Stimulated activated effector memory CD8-positive, alpha-beta T cell treated with anti-CD3 and anti-CD28 coated beads, Interleukin-12 subunit alpha, Interleukin-12 subunit beta, amount 100 ng/mL, for 72 hours (primary cell): ENCODE measurements at regions not wholly inside any gene's neighbourhood (a gene's known extent, or its start where the extent isn't known, plus 50 kb on each side); places are given as distances from the start of the nearest gene placed in this dataset.
"Not testable (repeated sequence)": the region's sequence is repeated elsewhere in the genome, so short reads cannot be mapped to it uniquely, and the experiment has no call there.

Source experiments
- ATAC-seq: fragments of 150-1000 bp; cut with Tn5 transposase; 2 replicates; pipeline ENCODE4 v1.10.0; 2021
- DNase-seq, 2 donors: peaks; one replicate each; pipeline ENCODE4 v3.0.0; 2021 to 2022; ENCODE audit warnings: low spot score in 2 of 2
- H3K27ac Mint-ChIP-seq: one replicate; pipeline ENCODE4 v1.8.0; 2022; ENCODE audit warnings: mild to moderate bottlenecking, mixed read lengths
- H3K36me3 Mint-ChIP-seq: one replicate; pipeline ENCODE4 v1.8.0; 2022; ENCODE audit warnings: mild to moderate bottlenecking, mixed read lengths
- H3K4me1 Mint-ChIP-seq: one replicate; pipeline ENCODE4 v1.8.0; 2022; ENCODE audit warnings: mixed read lengths
- H3K4me3 Mint-ChIP-seq: one replicate; pipeline ENCODE4 v1.8.0; 2022; ENCODE audit warnings: mild to moderate bottlenecking, mixed read lengths
- H3K9me3 Mint-ChIP-seq: one replicate; pipeline ENCODE4 v1.8.0; 2022; ENCODE audit warnings: mixed read lengths

DNA sequence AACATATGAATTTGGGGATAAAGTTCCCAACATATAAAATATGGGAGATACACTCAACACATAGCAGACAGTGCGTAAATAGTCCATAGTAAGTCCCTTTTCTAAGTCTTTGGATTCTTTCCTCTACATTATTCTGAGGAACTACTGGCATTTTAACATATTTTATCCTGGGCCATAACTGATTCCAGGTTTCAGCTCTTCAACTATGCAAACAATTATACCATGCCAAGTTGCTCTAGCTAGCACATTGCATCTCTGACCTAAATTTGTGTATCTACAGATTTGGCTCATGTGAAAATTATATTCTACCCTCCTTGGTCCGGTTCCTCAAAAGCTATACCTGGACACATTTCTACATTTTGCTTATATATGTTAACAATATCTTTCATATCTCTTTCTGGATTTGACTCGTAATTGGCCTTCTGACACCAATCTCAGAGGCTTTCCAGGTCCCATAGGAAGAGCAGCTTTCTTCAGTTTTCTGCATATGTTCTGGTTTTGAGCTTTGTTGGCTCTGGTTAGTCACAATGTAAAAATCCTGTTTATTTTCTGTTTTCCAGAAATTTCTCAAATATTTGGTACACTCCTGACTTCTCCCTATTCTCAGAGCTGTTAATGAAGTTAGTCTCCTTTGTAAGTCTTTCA lies 305.4 kb downstream of the BMP4 start:
- Mint-ChIP-seq H3K36me3 (no peaks in the 10 kb centered on the region), H3K27ac (no peak overlapping the region), H3K4me1 (no peaks in the 10 kb centered on the region), H3K9me3 (peaks cover 7% of the 10 kb centered on the region), H3K4me3 (no peak overlapping the region)
- ATAC-seq (no peak), DNase-seq (no peak)

DNA sequence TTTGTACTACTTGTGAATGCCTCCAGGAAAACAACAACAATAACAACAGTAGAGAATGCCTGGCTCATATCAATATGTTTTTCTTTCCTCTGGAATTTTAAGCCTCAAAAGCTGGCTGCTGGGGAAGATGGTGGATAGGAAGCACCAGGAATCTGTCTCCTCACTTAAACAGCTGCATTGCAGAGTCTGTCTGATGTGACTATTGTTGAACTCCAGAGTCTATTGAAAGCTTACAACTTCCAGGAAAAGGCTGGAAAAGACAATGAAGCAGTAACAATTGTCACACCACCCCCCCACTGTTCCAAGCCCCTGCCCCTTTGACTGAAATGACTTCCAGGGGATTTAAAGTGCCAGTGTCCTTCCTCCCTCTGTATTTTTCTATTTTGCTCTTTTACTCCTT lies 309.7 kb downstream of the BMP4 start:
- H3K9me3 Mint-ChIP-seq: peaks cover 17% of the 10 kb centered on the region
- no peak for ATAC-seq

DNA sequence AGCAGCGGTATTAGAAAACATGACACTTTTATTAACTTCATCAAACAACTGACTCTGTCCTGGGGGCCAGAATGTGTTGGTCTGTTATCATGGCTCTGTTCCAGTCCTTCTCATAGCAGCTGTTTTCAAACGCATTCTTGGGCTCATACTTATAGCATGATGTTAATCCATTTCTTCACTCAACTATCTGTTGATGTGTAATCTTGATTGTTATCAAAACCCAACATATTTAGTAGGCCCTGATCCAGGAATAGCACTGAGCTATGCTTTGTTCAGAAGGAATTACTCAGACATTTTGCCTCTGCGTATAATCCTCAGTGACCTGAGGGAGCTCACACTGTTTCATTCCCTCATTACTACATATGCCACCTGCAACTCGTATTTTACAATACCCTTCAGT lies 315.9 kb downstream of the BMP4 start:
- H3K4me3 Mint-ChIP-seq: no peak overlapping the region
- ATAC-seq (no peak), DNase-seq (no peak)
- no peak overlapping the region for H3K27ac Mint-ChIP-seq
- H3K9me3 Mint-ChIP-seq: peaks cover 18% of the 10 kb centered on the region
- no peaks in the 10 kb centered on the region for H3K4me1 Mint-ChIP-seq
- H3K36me3 Mint-ChIP-seq: no peaks in the 10 kb centered on the region

More for the DNA sequence above, 309.7 kb downstream of the BMP4 start:
- Mint-ChIP-seq H3K36me3 (no peaks in the 10 kb centered on the region), H3K4me1 (no peaks in the 10 kb centered on the region), H3K27ac (no peak overlapping the region), H3K4me3 (no peak overlapping the region)
- no peak for DNase-seq

DNA sequence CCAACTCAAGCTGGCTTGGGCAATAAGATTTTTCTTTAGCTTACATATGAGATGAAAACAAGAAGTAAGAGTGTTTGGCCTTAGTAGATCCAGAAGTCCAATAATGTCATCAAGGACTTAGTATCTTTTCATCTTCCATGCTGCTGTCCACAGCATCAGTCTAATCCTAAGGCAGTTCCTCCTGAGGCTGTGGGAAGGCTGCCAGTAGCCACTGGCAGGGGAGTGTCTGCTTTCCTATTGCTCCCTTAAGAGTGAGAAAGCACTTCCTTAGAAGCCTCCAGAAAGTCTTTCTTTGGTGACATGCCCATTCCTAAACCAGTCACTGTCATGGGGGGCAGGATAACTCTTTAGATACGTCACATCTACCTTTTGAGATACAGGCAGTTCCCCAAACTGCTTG lies 317.7 kb downstream of the BMP4 start:
- DNase-seq: no peak
- H3K36me3 Mint-ChIP-seq: no peaks in the 10 kb centered on the region
- H3K4me3 Mint-ChIP-seq: no peak overlapping the region
- ATAC-seq: no peak
- no peak overlapping the region for H3K27ac Mint-ChIP-seq
- no peaks in the 10 kb centered on the region for H3K4me1 Mint-ChIP-seq
- H3K9me3 Mint-ChIP-seq: peaks cover 19% of the 10 kb centered on the region

DNA sequence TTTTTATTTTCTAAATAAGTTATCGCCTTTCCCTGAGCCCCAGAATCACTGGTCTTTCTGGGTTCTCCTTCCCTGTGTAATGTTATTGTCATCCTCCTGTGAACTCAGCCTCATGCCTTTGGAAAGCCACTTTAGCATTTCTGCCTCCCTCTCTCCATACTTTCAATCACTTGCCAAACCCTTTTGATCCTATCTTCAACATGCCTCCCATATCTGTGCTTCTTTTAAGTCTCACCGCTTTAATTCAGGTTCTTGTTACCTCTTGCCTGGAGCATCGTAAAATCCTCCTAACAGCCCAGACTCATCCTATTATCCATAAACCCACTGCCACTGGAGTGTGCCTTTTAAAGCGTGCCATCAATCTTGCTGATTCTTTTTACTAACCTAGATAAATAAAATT lies 321.8 kb downstream of the BMP4 start:
- ATAC-seq (no peak), DNase-seq (no peak)
- Mint-ChIP-seq H3K4me1 (no peaks in the 10 kb centered on the region), H3K9me3 (peaks cover 7% of the 10 kb centered on the region), H3K4me3 (no peak overlapping the region), H3K36me3 (no peaks in the 10 kb centered on the region), H3K27ac (no peak overlapping the region)

DNA sequence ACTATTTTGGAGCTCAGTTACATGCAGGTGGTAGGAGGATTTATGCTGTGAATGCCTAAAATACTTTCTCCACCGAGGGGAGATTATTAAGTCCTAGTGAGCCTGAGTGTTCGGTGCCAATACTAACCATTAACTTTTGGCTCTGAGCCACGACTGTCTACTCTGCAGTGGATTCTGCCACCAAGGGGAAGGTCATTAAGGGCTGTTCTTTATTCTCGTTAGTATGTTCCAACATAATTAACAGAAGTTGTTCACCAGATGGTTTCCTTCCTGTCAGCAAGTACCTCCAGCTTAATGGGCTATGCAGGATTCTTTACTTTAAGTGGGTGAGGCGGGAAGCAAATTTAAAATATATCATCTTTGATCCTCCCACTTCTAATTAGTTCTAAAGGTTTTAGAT lies 326.3 kb downstream of the BMP4 start:
- Mint-ChIP-seq H3K27ac (no peak overlapping the region), H3K9me3 (peaks cover 4% of the 10 kb centered on the region), H3K36me3 (no peaks in the 10 kb centered on the region), H3K4me1 (no peaks in the 10 kb centered on the region), H3K4me3 (no peak overlapping the region)
- no peak for ATAC-seq
- DNase-seq: no peak

DNA sequence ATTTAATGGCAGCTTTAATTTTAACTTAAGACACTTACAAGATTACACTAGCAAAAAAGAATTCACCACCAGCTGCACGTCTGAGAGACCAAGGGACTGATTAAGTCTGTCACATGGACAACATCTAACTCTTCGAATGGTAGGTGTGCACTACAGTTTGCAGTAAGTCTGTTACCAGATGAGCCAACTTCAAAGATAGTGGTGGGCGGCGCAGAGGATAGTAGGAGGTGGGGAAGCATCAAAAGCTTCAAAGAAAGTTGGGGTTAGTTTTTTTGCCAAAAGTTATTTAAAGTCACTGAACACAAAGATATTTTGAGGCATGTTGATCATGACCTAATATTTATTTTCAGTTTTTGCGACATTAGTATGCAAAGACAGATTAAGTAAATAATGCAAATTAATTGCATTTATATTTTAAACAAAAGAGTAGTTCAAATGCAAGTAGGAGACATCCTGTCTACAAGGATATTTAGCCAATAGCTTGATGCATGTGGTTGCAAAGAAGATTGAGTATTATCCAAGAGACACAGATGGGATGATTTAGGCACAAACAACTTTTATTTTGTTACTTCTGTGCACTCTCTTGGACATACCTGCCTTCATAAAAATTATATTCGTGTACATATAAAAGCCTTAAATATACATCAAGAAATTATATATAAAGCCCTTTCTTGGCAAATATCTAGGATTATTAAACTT lies 327.7 kb downstream of the BMP4 start:
- Mint-ChIP-seq H3K9me3 (peaks cover 2% of the 10 kb centered on the region), H3K4me3 (no peak overlapping the region), H3K4me1 (no peaks in the 10 kb centered on the region), H3K27ac (no peak overlapping the region), H3K36me3 (no peaks in the 10 kb centered on the region)
- ATAC-seq: no peak
- no peak for DNase-seq

DNA sequence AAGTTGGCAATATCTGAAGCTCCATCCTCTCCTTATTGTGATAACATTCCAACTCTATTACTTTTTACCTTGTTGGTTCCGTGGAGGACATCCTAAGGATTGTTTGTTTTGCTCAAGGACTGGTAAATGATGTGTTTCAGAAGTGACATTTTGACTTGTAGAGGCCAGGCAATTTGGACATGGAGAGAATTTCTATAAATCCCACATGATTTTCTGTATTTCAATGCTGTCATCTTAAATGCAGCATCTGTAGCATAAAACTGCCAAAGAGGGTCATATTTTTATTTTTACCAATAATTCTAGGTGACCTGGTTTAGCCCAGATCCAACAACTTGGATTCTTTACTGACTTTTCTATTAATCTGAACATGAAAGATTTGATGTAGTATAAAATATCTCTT lies 328.4 kb downstream of the BMP4 start:
- DNase-seq (no peak), ATAC-seq (no peak)
- no peak overlapping the region for H3K4me3 Mint-ChIP-seq
- H3K36me3 Mint-ChIP-seq: no peaks in the 10 kb centered on the region
- H3K27ac Mint-ChIP-seq: no peak overlapping the region
- H3K9me3 Mint-ChIP-seq: peaks cover 2% of the 10 kb centered on the region
- no peaks in the 10 kb centered on the region for H3K4me1 Mint-ChIP-seq

DNA sequence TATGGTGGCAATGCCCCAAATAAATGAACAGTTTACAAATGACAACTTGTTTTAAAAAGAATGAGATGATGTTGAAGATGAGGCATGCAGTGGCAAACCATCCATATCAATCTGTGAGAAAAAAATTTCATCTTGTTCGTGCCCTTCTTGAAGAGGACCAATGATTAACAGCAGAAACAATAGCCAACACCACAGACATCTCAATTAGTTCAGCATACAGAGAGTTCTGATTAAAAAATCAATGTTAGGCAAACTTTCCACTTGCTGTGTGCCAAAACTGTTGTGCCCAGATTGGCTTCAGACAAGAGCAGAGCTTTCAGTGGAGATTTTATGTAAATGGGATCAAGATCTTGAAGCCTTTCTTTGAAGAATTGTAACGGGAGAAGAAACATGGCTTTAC lies 329.9 kb downstream of the BMP4 start:
- DNase-seq (no peak), ATAC-seq (no peak)
- Mint-ChIP-seq H3K36me3 (no peaks in the 10 kb centered on the region), H3K9me3 (peaks cover 2% of the 10 kb centered on the region), H3K4me3 (no peak overlapping the region), H3K4me1 (no peaks in the 10 kb centered on the region), H3K27ac (no peak overlapping the region)

DNA sequence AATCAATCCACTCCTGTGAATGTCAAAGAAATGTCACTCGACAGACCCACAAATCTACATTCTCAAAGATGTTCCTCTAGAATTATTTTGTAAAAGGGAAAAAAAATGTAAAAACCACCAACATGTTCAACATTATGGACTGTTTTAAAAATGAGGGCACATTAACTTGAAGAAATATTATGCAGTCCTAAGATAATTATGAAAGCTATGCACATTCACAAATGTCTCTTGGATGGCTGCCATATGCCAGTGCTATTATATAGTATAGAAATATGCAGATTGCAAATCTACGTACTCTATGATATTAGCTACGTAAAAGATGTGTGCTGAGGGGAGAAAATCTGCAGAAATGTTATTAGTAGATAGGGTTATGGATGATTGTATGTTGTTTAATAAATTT lies 334.2 kb downstream of the BMP4 start:
- H3K4me1 Mint-ChIP-seq: no peaks in the 10 kb centered on the region
- H3K36me3 Mint-ChIP-seq: no peaks in the 10 kb centered on the region
- no peak overlapping the region for H3K4me3 Mint-ChIP-seq
- peaks cover 6% of the 10 kb centered on the region for H3K9me3 Mint-ChIP-seq
- no peak for ATAC-seq
- DNase-seq: no peak
- no peak overlapping the region for H3K27ac Mint-ChIP-seq

DNA sequence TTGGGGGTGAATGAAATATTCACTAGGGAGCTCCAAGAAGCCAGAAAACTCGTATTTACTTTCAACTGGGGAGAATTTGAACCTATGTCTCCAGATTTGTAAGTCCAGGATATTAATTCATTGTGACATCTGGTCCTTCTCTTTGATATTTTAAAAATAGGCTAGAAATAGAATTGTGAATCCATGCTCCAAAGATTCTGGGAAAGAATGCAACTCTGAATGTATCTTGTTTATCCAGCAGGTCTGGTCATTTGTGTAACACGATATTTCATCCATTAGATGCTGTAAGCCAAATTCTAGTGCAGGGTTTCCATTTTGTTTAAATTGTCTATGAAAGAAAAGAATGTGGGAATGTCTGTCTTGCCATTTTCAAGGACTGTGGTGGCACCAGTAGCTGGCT lies 334.7 kb downstream of the BMP4 start:
- H3K4me1 Mint-ChIP-seq: no peaks in the 10 kb centered on the region
- ATAC-seq (no peak), DNase-seq (no peak)
- no peak overlapping the region for H3K27ac Mint-ChIP-seq
- H3K9me3 Mint-ChIP-seq: peaks cover 6% of the 10 kb centered on the region
- no peak overlapping the region for H3K4me3 Mint-ChIP-seq
- no peaks in the 10 kb centered on the region for H3K36me3 Mint-ChIP-seq

DNA sequence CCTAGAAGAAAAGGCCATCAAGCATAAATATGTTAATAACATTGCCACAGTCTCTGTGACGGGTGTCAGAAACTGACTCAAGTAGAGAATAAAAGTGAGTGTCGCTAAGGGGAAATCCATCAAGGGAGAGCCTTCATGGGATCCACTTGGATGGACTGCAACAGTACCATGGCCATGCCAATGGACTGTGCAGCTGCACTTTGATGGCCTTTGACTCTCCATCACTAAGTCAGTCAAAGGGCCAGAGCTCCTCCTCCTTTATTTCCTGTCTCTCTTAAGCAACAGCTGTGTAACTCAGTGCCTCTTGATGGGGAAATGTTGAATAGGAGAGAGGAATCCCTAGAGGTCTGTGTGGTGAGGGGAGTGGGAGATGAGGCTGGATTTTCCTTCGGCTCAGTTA lies 335.2 kb downstream of the BMP4 start:
- H3K4me1 Mint-ChIP-seq: no peaks in the 10 kb centered on the region
- no peak overlapping the region for H3K4me3 Mint-ChIP-seq
- H3K27ac Mint-ChIP-seq: no peak overlapping the region
- H3K9me3 Mint-ChIP-seq: peaks cover 6% of the 10 kb centered on the region
- ATAC-seq: no peak
- H3K36me3 Mint-ChIP-seq: no peaks in the 10 kb centered on the region
- DNase-seq: no peak

DNA sequence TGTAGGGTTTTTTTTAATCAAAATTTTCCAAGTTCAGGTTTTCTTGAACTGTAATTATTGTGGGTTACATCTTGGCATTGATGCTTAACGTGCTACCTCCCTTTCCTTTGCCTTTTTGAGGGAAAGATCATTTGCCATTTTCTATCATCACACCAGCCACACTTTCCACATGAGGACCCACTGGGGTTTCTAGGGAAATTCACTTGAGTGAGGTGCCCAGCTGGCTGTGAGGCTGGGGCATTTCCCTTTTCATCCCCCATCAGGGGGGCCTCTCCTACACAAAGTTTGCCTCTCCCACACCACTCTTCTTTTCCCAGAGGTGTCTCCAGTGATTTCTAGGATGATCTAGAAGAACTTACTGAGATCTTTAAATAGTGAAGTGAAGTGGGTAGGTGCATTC lies 335.7 kb downstream of the BMP4 start:
- Mint-ChIP-seq H3K9me3 (peaks cover 8% of the 10 kb centered on the region), H3K27ac (no peak overlapping the region), H3K4me1 (no peaks in the 10 kb centered on the region), H3K36me3 (no peaks in the 10 kb centered on the region), H3K4me3 (no peak overlapping the region)
- DNase-seq (no peak), ATAC-seq (no peak)

DNA sequence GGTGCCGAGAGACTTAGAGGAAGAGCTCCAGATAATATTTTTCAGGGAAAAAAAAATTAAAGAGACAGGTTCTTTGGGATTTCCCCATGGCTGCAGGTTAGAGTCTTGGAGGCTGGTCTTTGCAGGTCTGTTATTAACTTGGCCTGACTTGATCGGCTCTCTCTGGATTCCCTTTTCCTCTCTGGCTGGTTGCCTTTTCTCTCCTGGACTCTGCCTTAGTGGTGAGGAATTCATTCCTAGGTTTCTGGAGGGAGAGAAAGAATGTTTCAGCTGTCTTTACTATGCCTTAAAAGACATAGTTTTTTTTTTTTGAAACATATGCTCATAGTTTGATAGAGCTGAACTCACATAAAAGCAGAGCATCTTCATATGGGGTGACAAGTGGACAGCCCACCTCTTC lies 336.3 kb downstream of the BMP4 start:
- no peak for DNase-seq
- H3K36me3 Mint-ChIP-seq: no peaks in the 10 kb centered on the region
- no peak overlapping the region for H3K4me3 Mint-ChIP-seq
- H3K9me3 Mint-ChIP-seq: peaks cover 9% of the 10 kb centered on the region
- no peak overlapping the region for H3K27ac Mint-ChIP-seq
- no peak for ATAC-seq
- H3K4me1 Mint-ChIP-seq: no peaks in the 10 kb centered on the region

DNA sequence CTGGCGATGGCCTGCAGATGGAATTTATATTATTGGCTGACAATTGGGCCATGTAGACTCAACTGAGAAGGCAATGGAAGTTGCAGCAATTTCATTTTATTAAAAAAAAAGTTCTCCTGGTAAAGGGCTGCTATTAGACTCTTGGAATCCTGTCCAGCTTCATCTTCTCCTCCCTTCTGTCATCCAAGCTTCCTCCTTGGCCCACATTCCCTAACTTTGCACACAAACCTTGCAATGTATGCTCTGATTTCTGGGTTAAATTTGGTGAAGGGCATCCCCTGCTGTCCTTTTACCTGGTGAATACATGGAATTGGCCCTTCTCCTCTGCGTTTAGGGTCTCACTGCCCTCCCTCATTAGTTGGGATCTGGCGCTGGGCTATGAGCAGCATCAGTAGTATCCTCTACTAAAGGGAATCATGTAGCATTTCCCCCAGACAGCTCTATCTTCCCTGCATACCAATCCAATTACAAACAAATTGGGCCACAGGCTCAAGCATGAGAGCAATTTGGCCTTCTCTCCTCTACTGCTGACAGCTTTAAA lies 336.9 kb downstream of the BMP4 start:
- H3K9me3 Mint-ChIP-seq: peaks cover 9% of the 10 kb centered on the region
- ATAC-seq (no peak), DNase-seq (no peak)
- no peaks in the 10 kb centered on the region for H3K36me3 Mint-ChIP-seq
- H3K4me1 Mint-ChIP-seq: no peaks in the 10 kb centered on the region
- no peak overlapping the region for H3K4me3 Mint-ChIP-seq
- H3K27ac Mint-ChIP-seq: no peak overlapping the region

DNA sequence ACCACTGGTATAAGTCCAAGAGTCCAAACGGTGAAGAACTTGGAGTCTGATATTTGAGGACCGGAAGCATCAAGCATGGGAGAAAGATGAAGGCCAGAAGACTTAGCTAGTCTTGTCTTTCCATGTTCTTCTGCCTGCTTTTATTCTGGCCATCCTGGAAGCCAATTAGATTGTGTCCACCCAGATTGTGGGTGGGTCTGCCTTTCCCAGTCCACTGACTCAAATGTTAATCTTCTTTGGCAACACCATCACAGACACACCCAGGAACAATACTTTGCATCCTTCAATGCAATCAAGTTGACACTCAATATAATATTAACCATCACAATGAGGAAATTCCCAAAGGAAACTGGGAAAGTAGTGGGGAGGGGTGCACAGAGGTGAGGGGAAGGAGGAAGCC lies 340.1 kb downstream of the BMP4 start:
- not testable (repeated sequence) for H3K4me3 Mint-ChIP-seq, ATAC-seq, H3K27ac Mint-ChIP-seq, H3K4me1 Mint-ChIP-seq, H3K36me3 Mint-ChIP-seq, DNase-seq
- H3K9me3 Mint-ChIP-seq: peaks cover 11% of the 10 kb centered on the region
